ENCODE measurements at regions not wholly inside any gene's neighbourhood (a gene's known extent, or its start where the extent isn't known, plus 50 kb on each side); places are given as distances from the start of the nearest gene placed in this dataset.

DNA sequence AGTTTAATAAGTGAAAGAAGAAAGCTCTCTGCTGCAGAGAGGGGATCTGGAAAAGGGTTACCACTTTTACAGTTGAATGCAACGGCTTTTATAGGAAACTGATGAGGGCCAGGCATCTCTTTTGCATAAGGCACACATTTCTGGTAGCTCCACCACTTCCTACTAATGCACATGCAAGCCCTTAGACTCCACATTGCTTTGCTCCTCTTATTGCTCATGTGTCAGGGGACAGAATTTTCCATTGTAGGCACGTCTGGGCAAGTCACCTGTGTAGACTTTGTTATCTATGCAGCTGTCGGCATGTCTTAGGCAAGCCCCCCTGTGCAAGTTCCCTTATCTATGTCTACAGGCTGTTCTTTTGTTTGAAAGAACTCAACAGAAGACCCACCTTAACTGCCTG, 294.6 kb upstream of the STS start:
- BruUV-seq (replicated peaks) = no TSS peak
- DNase-seq (ENCODE audit: low spot score) = no peak
- H3K36me3 ChIP-seq (ENCODE audit: insufficient read depth, low read length, poor library complexity, severe bottlenecking) = no peaks in the 10 kb centered on the region
- H3K4me3 ChIP-seq (ENCODE audit: low read depth, low read length, poor library complexity, severe bottlenecking) = no peak overlapping the region
- no peak overlapping the region for H3K27ac ChIP-seq (ENCODE audit: low read depth, low read length, poor library complexity, severe bottlenecking)
- ChIA-PET CTCF (no interaction called here), POLR2A (ENCODE audit: low non-redundant PET) (no interaction called here)
- TF ChIP-seq, protein P1, sequence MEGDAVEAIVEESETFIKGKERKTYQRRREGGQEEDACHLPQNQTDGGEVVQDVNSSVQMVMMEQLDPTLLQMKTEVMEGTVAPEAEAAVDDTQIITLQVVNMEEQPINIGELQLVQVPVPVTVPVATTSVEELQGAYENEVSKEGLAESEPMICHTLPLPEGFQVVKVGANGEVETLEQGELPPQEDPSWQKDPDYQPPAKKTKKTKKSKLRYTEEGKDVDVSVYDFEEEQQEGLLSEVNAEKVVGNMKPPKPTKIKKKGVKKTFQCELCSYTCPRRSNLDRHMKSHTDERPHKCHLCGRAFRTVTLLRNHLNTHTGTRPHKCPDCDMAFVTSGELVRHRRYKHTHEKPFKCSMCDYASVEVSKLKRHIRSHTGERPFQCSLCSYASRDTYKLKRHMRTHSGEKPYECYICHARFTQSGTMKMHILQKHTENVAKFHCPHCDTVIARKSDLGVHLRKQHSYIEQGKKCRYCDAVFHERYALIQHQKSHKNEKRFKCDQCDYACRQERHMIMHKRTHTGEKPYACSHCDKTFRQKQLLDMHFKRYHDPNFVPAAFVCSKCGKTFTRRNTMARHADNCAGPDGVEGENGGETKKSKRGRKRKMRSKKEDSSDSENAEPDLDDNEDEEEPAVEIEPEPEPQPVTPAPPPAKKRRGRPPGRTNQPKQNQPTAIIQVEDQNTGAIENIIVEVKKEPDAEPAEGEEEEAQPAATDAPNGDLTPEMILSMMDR (conservative IDR thresholded peaks at IDR 0.05; ENCODE audit: low read depth, low read length) = no peak
- TF ChIP-seq EZH2 (IDR thresholded peaks at IDR 0.05; ENCODE audit: borderline replicate concordance, low read depth, low read length, poor library complexity, severe bottlenecking) = no peak
- intact Hi-C loops (cut with micrococcal nuclease; ENCODE audit: unreplicated experiment) = no loop called here
- H3K9me3 ChIP-seq (ENCODE audit: low read depth, low read length, poor library complexity, severe bottlenecking) = no peaks in the 10 kb centered on the region
- no peaks in the 10 kb centered on the region for H3K27me3 ChIP-seq (replicated peaks; ENCODE audit: insufficient read depth, low read depth, low read length, poor library complexity)
- H3K4me1 ChIP-seq (ENCODE audit: insufficient read depth, low read length, poor library complexity, severe bottlenecking) = no peaks in the 10 kb centered on the region

DNA sequence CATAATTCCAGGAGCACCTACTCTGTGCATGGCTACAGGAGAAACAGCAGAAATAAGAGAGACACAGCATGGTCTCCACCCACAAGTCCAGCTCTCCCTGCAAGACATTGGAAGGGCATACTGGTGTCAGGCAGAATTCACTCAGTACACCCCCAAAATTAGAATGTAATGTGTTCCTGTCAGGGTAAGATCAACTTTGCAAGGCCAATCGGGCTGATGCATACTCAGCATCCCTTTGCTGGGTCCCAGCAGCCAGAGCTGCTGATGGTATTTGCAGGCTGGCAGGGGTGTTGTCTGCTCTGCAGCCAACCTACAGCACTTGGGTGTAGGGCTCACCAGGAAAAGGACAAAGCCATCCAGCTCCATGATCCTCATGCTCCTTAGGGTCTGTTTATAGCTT, 295.4 kb upstream of the STS start:
- H3K27me3 ChIP-seq (replicated peaks; ENCODE audit: insufficient read depth, low read depth, low read length, poor library complexity) = no peaks in the 10 kb centered on the region
- no peaks in the 10 kb centered on the region for H3K36me3 ChIP-seq (ENCODE audit: insufficient read depth, low read length, poor library complexity, severe bottlenecking)
- intact Hi-C loops (cut with micrococcal nuclease; ENCODE audit: unreplicated experiment) = no loop called here
- CTCF ChIA-PET = no interaction called here
- no peak overlapping the region for H3K27ac ChIP-seq (ENCODE audit: low read depth, low read length, poor library complexity, severe bottlenecking)
- no peak overlapping the region for H3K4me3 ChIP-seq (ENCODE audit: low read depth, low read length, poor library complexity, severe bottlenecking)
- H3K4me1 ChIP-seq (ENCODE audit: insufficient read depth, low read length, poor library complexity, severe bottlenecking) = no peaks in the 10 kb centered on the region
- POLR2A ChIA-PET (ENCODE audit: low non-redundant PET) = no interaction called here
- DNase-seq (ENCODE audit: low spot score) = no peak
- TF ChIP-seq EZH2 (IDR thresholded peaks at IDR 0.05; ENCODE audit: borderline replicate concordance, low read depth, low read length, poor library complexity, severe bottlenecking) = no peak
- TF ChIP-seq, protein P1 (conservative IDR thresholded peaks at IDR 0.05; ENCODE audit: low read depth, low read length) = no peak
- no peaks in the 10 kb centered on the region for H3K9me3 ChIP-seq (ENCODE audit: low read depth, low read length, poor library complexity, severe bottlenecking)
- no TSS peak for BruUV-seq (replicated peaks)

DNA sequence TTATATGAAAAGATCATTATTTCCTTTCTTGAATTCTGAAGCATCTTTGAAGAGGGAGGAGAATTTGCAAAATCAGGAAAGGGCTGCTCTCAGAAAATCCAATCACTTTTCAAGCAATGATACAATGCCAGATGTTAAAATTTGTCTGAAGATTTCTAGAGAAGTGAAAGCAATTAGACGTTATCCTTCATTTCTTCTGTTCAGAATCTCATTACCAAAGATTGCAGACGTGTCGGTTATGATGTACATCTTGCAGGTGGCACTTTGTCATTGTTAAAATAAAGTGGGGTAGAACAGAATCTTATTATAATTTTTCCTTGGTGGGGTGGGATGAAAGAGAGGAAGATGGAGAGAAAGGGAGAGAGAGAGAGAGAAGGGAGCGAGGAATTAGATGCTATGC, 296.4 kb upstream of the STS start:
- no peaks in the 10 kb centered on the region for H3K27me3 ChIP-seq (replicated peaks; ENCODE audit: insufficient read depth, low read depth, low read length, poor library complexity)
- no peaks in the 10 kb centered on the region for H3K4me1 ChIP-seq (ENCODE audit: insufficient read depth, low read length, poor library complexity, severe bottlenecking)
- no peak for TF ChIP-seq EZH2 (IDR thresholded peaks at IDR 0.05; ENCODE audit: borderline replicate concordance, low read depth, low read length, poor library complexity, severe bottlenecking)
- TF ChIP-seq, protein P1 (conservative IDR thresholded peaks at IDR 0.05; ENCODE audit: low read depth, low read length) = no peak
- H3K36me3 ChIP-seq (ENCODE audit: insufficient read depth, low read length, poor library complexity, severe bottlenecking) = no peaks in the 10 kb centered on the region
- DNase-seq (ENCODE audit: low spot score) = no peak
- intact Hi-C loops (cut with micrococcal nuclease; ENCODE audit: unreplicated experiment) = no loop called here
- BruUV-seq (replicated peaks) = no TSS peak
- no peaks in the 10 kb centered on the region for H3K9me3 ChIP-seq (ENCODE audit: low read depth, low read length, poor library complexity, severe bottlenecking)
- ChIA-PET POLR2A (ENCODE audit: low non-redundant PET) (no interaction called here), CTCF (no interaction called here)
- H3K27ac ChIP-seq (ENCODE audit: low read depth, low read length, poor library complexity, severe bottlenecking) = no peak overlapping the region
- H3K4me3 ChIP-seq (ENCODE audit: low read depth, low read length, poor library complexity, severe bottlenecking) = no peak overlapping the region
